ENCODE measurements at regions not wholly inside any gene's neighbourhood (a gene's known extent, or its start where the extent isn't known, plus 50 kb on each side); places are given as distances from the start of the nearest gene placed in this dataset.
"Not testable (repeated sequence)": the region's sequence is repeated elsewhere in the genome, so short reads cannot be mapped to it uniquely, and the experiment has no call there.

GRCh38 chr16:13631213-13631767 is 288.7 kb upstream of the ERCC4 start:
- DNase-seq (ENCODE audit: low read depth) = no peak
- TF ChIP-seq CTCF (IDR thresholded peaks at IDR 0.05; ENCODE audit: insufficient read depth, low read depth, low read length, missing control alignments) = no peak
- no peak overlapping the region for H3K4me3 ChIP-seq (ENCODE audit: low read length)

GRCh38 chr16:13631916-13632315 is 288.0 kb upstream of the ERCC4 start:
- no peak for TF ChIP-seq CTCF (IDR thresholded peaks at IDR 0.05; ENCODE audit: insufficient read depth, low read depth, low read length, missing control alignments)
- DNase-seq (ENCODE audit: low read depth) = no peak

GRCh38 chr16:13632504-13632903 is 287.4 kb upstream of the ERCC4 start:
- not testable (repeated sequence) for H3K4me3 ChIP-seq (ENCODE audit: low read length); DNase-seq (ENCODE audit: low read depth)

More at GRCh38 chr16:13631916-13632315, 288.0 kb upstream of the ERCC4 start:
- no peak overlapping the region for H3K4me3 ChIP-seq (ENCODE audit: low read length)

- TF ChIP-seq CTCF (IDR thresholded peaks at IDR 0.05; ENCODE audit: insufficient read depth, low read depth, low read length, missing control alignments) = no peak
- DNase-seq (ENCODE audit: low read depth) = no peak
- H3K4me3 ChIP-seq (ENCODE audit: low read length) = no peak overlapping the region
Observed at GRCh38 chr16:13633391-13633861, 286.5 kb upstream of the ERCC4 start.

- no peak overlapping the region for H3K4me3 ChIP-seq (ENCODE audit: low read length)
- TF ChIP-seq CTCF (IDR thresholded peaks at IDR 0.05; ENCODE audit: insufficient read depth, low read depth, low read length, missing control alignments) = no peak
- no peak for DNase-seq (ENCODE audit: low read depth)
Observed at GRCh38 chr16:13634253-13634652, 285.7 kb upstream of the ERCC4 start.

GRCh38 chr16:13634959-13635358 is 285.0 kb upstream of the ERCC4 start:
- no peak for DNase-seq (ENCODE audit: low read depth)
- no peak overlapping the region for H3K4me3 ChIP-seq (ENCODE audit: low read length)

GRCh38 chr16:13638218-13638617 is 281.7 kb upstream of the ERCC4 start:
- H3K4me3 ChIP-seq (ENCODE audit: low read length) = no peak overlapping the region
- DNase-seq (ENCODE audit: low read depth) = no peak
- TF ChIP-seq CTCF (IDR thresholded peaks at IDR 0.05; ENCODE audit: insufficient read depth, low read depth, low read length, missing control alignments) = no peak

More at GRCh38 chr16:13634959-13635358, 285.0 kb upstream of the ERCC4 start:
- TF ChIP-seq CTCF (IDR thresholded peaks at IDR 0.05; ENCODE audit: insufficient read depth, low read depth, low read length, missing control alignments) = no peak
